ENCODE measurements at regions not wholly inside any gene's neighbourhood (a gene's known extent, or its start where the extent isn't known, plus 50 kb on each side); places are given as distances from the start of the nearest gene placed in this dataset.

DNA sequence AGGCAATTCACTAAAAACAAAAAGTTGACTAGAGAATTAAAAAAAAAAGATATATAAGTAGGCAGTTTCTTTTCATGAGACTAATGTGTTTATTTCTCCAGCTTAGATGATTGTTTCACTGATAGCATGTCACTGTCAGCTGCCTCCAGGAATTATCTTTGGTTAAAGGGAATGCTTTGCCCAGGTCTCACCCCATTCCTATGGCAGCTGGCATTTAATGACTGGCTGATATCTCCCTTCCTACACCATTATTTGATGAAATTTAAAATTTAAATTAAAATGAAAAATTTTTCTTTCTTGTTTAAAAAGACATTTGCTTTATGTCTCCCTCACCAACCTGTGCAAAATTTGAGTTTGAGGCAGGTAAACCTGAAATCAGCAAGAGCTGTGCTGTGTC is 214.5 kb upstream of the PRSS1 start:
- Histone ChIP-seq H3K36me3 (no peaks in the 10 kb centered on the region), H3K4me1 (no peaks in the 10 kb centered on the region), H3K27ac (no peak overlapping the region), H3K4me3 (no peak overlapping the region), H3K27me3 (no peaks in the 10 kb centered on the region), H3K9me3 (no peaks in the 10 kb centered on the region)
- TF ChIP-seq, protein P1, sequence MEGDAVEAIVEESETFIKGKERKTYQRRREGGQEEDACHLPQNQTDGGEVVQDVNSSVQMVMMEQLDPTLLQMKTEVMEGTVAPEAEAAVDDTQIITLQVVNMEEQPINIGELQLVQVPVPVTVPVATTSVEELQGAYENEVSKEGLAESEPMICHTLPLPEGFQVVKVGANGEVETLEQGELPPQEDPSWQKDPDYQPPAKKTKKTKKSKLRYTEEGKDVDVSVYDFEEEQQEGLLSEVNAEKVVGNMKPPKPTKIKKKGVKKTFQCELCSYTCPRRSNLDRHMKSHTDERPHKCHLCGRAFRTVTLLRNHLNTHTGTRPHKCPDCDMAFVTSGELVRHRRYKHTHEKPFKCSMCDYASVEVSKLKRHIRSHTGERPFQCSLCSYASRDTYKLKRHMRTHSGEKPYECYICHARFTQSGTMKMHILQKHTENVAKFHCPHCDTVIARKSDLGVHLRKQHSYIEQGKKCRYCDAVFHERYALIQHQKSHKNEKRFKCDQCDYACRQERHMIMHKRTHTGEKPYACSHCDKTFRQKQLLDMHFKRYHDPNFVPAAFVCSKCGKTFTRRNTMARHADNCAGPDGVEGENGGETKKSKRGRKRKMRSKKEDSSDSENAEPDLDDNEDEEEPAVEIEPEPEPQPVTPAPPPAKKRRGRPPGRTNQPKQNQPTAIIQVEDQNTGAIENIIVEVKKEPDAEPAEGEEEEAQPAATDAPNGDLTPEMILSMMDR (IDR thresholded peaks at IDR 0.05), result no peak
- intact Hi-C loops (cut with DNase I), result no loop called here
- DNase-seq (ENCODE audit: low spot score in 2 of 2), result no peak

DNA sequence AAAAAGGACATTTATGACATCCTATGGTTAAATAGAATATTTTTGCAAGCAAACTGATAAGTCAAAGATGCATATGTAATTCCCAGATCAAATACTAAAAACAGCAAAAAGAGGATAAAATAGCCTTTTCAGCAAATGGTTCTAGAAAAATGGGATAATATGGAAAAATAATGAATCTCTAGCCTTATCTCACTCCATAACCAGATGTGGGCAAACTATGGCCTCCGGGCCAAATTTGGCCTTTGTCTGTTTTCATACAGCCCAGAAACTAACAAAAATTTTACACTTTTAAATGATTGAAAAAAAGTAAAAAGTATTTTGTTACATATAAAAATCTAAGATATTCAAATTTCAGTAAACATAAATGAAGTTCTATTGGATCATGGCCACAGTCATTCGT is 215.4 kb upstream of the PRSS1 start:
- TF ChIP-seq, protein P1 (IDR thresholded peaks at IDR 0.05), result no peak
- Histone ChIP-seq H3K27me3 (no peaks in the 10 kb centered on the region), H3K36me3 (no peaks in the 10 kb centered on the region), H3K4me3 (no peak overlapping the region), H3K27ac (no peak overlapping the region), H3K4me1 (no peaks in the 10 kb centered on the region), H3K9me3 (no peaks in the 10 kb centered on the region)
- no peak for DNase-seq (ENCODE audit: low spot score in 2 of 2)
- intact Hi-C loops (cut with DNase I), result no loop called here

DNA sequence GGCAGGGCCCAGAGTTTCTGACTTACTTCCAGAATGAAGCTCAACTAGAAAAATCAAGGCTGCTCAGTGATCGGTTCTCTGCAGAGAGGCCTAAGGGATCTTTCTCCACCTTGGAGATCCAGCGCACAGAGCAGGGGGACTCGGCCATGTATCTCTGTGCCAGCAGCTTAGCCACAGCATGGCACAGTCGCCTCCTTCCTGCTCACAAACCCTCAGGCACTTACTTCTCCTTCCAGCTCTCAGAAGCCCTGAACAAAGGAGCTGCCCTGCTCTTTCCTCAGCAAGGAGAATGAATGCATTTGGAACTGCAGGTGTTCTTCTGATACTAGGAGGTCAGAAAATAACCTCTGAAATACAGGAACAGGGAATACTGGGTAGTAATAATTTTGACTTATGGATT is 219.7 kb upstream of the PRSS1 start:
- Histone ChIP-seq H3K27me3 (no peaks in the 10 kb centered on the region), H3K4me3 (no peak overlapping the region), H3K9me3 (no peaks in the 10 kb centered on the region), H3K36me3 (no peaks in the 10 kb centered on the region), H3K27ac (no peak overlapping the region), H3K4me1 (no peaks in the 10 kb centered on the region)
- intact Hi-C loops (cut with DNase I), result no loop called here
- TF ChIP-seq, protein P1 (IDR thresholded peaks at IDR 0.05), result no peak
- DNase-seq (ENCODE audit: low spot score in 2 of 2), result no peak

DNA sequence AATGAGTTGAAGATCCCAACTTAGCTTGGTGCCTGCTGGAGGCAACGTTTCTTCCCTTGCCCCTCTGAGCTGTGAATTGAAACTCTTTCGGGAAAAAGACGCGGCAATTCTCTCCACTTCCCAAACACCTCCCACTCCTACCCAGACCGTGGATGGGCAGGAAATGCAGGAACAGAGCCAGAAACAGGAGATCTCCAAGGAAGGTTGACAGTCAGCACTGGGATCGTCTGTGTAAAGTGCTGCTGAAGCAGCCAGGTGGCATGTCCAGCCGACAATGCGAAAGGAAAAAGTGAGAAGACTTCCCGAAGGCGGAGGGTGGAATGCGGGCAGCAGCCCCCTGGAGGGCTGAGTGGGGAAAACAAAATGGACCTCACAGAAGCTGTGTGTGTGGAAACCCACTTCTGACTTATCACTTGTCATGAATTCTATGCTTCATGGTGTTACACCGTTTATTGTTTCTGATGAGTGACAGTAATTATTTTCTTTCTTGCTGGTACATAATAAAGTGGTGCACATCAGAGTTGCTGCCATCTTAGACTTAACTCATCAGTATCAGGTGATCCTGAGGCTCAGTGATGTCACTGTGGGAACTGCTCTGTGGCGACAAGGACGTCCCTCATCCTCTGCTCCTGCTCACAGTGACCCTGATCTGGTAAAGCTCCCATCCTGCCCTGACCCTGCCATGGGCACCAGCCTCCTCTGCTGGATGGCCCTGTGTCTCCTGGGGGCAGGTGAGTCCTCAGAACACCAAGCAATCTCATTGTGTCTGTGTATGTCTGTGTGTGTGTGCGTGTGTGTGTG is 220.5 kb upstream of the PRSS1 start:
- no peaks in the 10 kb centered on the region for H3K27me3 ChIP-seq
- no peak overlapping the region for H3K27ac ChIP-seq
- no peaks in the 10 kb centered on the region for H3K36me3 ChIP-seq
- H3K4me3 ChIP-seq, result no peak overlapping the region
- no peak for DNase-seq (ENCODE audit: low spot score in 2 of 2)
- intact Hi-C loops (cut with DNase I), result no loop called here
- no peaks in the 10 kb centered on the region for H3K4me1 ChIP-seq
- H3K9me3 ChIP-seq, result no peaks in the 10 kb centered on the region
- TF ChIP-seq, protein P1 (IDR thresholded peaks at IDR 0.05), result no peak

DNA sequence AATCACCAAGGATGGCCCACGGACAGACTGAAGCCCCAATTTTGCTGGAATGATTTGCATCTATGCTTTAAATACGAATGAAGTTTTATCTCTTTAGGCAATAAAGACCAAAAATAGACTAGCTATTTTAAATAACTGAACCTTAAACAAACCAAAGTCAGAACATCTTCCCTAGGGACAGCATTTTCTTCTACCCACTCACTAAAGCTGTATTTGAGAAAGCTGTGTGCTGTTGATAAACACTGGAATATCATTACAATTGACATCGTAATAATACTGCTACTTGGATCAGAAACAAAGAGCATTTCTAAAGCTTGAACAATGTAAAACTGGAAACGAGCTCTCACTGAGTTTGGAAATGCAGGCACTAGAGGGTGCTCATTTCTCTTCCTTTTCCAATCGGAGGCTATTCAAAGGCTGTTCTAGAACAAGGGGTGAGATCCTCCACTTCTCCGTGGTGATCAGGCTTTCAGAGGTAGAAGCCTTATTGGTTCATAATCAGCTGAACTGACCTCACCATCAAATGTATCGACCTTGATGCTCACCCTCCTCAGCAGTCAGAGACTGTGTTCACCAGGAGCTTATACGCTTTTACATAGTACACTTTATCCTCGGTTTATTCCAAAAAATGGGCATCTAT is 225.3 kb upstream of the PRSS1 start:
- H3K9me3 ChIP-seq, result no peaks in the 10 kb centered on the region
- no peaks in the 10 kb centered on the region for H3K36me3 ChIP-seq
- no peak for DNase-seq (ENCODE audit: low spot score in 2 of 2)
- intact Hi-C loops (cut with DNase I), result no loop called here
- TF ChIP-seq, protein P1 (IDR thresholded peaks at IDR 0.05), result no peak
- no peak overlapping the region for H3K4me3 ChIP-seq
- no peaks in the 10 kb centered on the region for H3K4me1 ChIP-seq
- no peak overlapping the region for H3K27ac ChIP-seq
- H3K27me3 ChIP-seq, result no peaks in the 10 kb centered on the region

Data from ascending aorta (tissue), 2 donors.